PFSK-1 (cell line): ENCODE measurements at regions not wholly inside any gene's neighbourhood (a gene's known extent, or its start where the extent isn't known, plus 50 kb on each side); places are given as distances from the start of the nearest gene placed in this dataset.

Experiments
- POLR2AphosphoS5 ChIP-seq: IDR thresholded peaks from 2 replicates; pipeline ENCODE4 v1.6.1; 2012; ENCODE audit warnings: low read depth, mild to moderate bottlenecking, control low read depth, low read length, moderate library complexity
- REST ChIP-seq, 2 experiments: IDR thresholded peaks; 2 replicates each; pipeline versions ENCODE4 v1.6.1 to v1.8.0; 2011 to 2012; ENCODE audit warnings: low read depth in 2 of 2, low read length in 2 of 2, control low read depth in 1 of 2, inconsistent platforms in 1 of 2, mild to moderate bottlenecking in 1 of 2, moderate library complexity in 1 of 2; ENCODE audit not compliant: insufficient read depth in 1 of 2
- SIN3A ChIP-seq: IDR thresholded peaks from 2 replicates; pipeline ENCODE4 v1.6.1; 2012; ENCODE audit warnings: mild to moderate bottlenecking, low read length, moderate library complexity, borderline replicate concordance; ENCODE audit not compliant: insufficient read depth

- TF ChIP-seq SIN3A (no peak), REST (IDR thresholded peaks at IDR 0.05; ENCODE audit: insufficient read depth in 1 of 2, low read depth in 2 of 2, low read length in 2 of 2) (no peak), POLR2AphosphoS5 (no peak)
These were observed 315.4 kb upstream of the ZC3H15 start for GRCh38 chr2:186170693-186171092.
